ENCODE measurements at regions not wholly inside any gene's neighbourhood (a gene's known extent, or its start where the extent isn't known, plus 50 kb on each side); places are given as distances from the start of the nearest gene placed in this dataset.
"Not testable (repeated sequence)": the region's sequence is repeated elsewhere in the genome, so short reads cannot be mapped to it uniquely, and the experiment has no call there.

GRCh38 chr17:34475296-34475695, 104.1 kb upstream of the TMEM132E start:
- no peak for DNase-seq (ENCODE audit: low read depth in 4 of 4, low spot score in 3 of 4)

GRCh38 chr17:34474706-34475105, 104.7 kb upstream of the TMEM132E start:
- no peak for DNase-seq (ENCODE audit: low read depth in 4 of 4, low spot score in 3 of 4)

- no peak for DNase-seq (ENCODE audit: low read depth in 4 of 4, low spot score in 3 of 4)
Measured at GRCh38 chr17:34472363-34472762, 107.0 kb upstream of the TMEM132E start.

- not testable (repeated sequence) for DNase-seq (ENCODE audit: low read depth in 4 of 4, low spot score in 3 of 4)
Measured at GRCh38 chr17:34471278-34471677, 108.1 kb upstream of the TMEM132E start.

- DNase-seq (ENCODE audit: low read depth in 4 of 4, low spot score in 3 of 4) = no peak
Measured at GRCh38 chr17:34465789-34466188, 102.8 kb upstream of the CCL1 start.

GRCh38 chr17:34464812-34465211, 101.8 kb upstream of the CCL1 start:
- no peak for DNase-seq (ENCODE audit: low read depth in 4 of 4, low spot score in 3 of 4)

GRCh38 chr17:34458266-34458665, 95.2 kb upstream of the CCL1 start:
- DNase-seq (ENCODE audit: low read depth in 4 of 4, low spot score in 3 of 4) = no peak

GRCh38 chr17:34456121-34456520, 93.1 kb upstream of the CCL1 start:
- DNase-seq (ENCODE audit: low read depth in 4 of 4, low spot score in 3 of 4) = no peak

GRCh38 chr17:34452769-34453168, 89.7 kb upstream of the CCL1 start:
- no peak for DNase-seq (ENCODE audit: low read depth in 4 of 4, low spot score in 3 of 4)

- DNase-seq (ENCODE audit: low read depth in 4 of 4, low spot score in 3 of 4) = no peak
Measured at GRCh38 chr17:34451313-34451712, 88.3 kb upstream of the CCL1 start.

GRCh38 chr17:34447406-34447805, 84.4 kb upstream of the CCL1 start:
- no peak for DNase-seq (ENCODE audit: low read depth in 4 of 4, low spot score in 3 of 4)

- no peak for DNase-seq (ENCODE audit: low read depth in 4 of 4, low spot score in 3 of 4)
Measured at GRCh38 chr17:34445101-34445500, 82.1 kb upstream of the CCL1 start.

- no peak for DNase-seq (ENCODE audit: low read depth in 4 of 4, low spot score in 3 of 4)
Measured at GRCh38 chr17:34443619-34444469, 80.8 kb upstream of the CCL1 start.

- no peak for DNase-seq (ENCODE audit: low read depth in 4 of 4, low spot score in 3 of 4)
Measured at GRCh38 chr17:34442387-34443111, 79.5 kb upstream of the CCL1 start.

GRCh38 chr17:34437188-34437587, 74.2 kb upstream of the CCL1 start:
- no peak for DNase-seq (ENCODE audit: low read depth in 4 of 4, low spot score in 3 of 4)

GRCh38 chr17:34436607-34437006, 73.6 kb upstream of the CCL1 start:
- DNase-seq (ENCODE audit: low read depth in 4 of 4, low spot score in 3 of 4) = no peak

- DNase-seq (ENCODE audit: low read depth in 4 of 4, low spot score in 3 of 4) = no peak
Measured at GRCh38 chr17:34435182-34435928, 72.3 kb upstream of the CCL1 start.

GRCh38 chr17:34434052-34434451, 71.0 kb upstream of the CCL1 start:
- no peak for DNase-seq (ENCODE audit: low read depth in 4 of 4, low spot score in 3 of 4)

- no peak for DNase-seq (ENCODE audit: low read depth in 4 of 4, low spot score in 3 of 4)
Measured at GRCh38 chr17:34424814-34425491, 61.9 kb upstream of the CCL1 start.

- DNase-seq (ENCODE audit: low read depth in 4 of 4, low spot score in 3 of 4) = no peak
Measured at GRCh38 chr17:34423978-34424813, 61.2 kb upstream of the CCL1 start.

Data from right renal pelvis (tissue), 4 donors.